Heart left ventricle (tissue), 16 donors: ENCODE measurements at regions not wholly inside any gene's neighbourhood (a gene's known extent, or its start where the extent isn't known, plus 50 kb on each side); places are given as distances from the start of the nearest gene placed in this dataset.

Source experiments
- ATAC-seq, 4 donors: fragments of 200-7000 bp; cut with Tn5 transposase; one replicate each; pipeline ENCODE4 v1.9.1; 2020 to 2022; ENCODE audit warnings: moderate library complexity in 4 of 4, mild to moderate bottlenecking in 3 of 4, moderate number of reproducible peaks in 1 of 4
- DNase-seq, 5 donors: peaks; one replicate each; pipeline ENCODE4 v3.0.0-alpha.2; 2020
- H3K27ac ChIP-seq, 12 donors: fragments of 200-600 bp; sonication (generic) in 4 of 12; one replicate each; pipeline versions ENCODE4 v1.5.0 to v1.8.0; 2016 to 2022; ENCODE audit warnings: mild to moderate bottlenecking in 2 of 12
- H3K27me3 ChIP-seq, 9 donors: fragments of 200-600 bp; sonication (generic) in 2 of 9; one replicate each; pipeline versions ENCODE4 v1.5.1 to v1.8.0; 2016 to 2022; ENCODE audit warnings: mild to moderate bottlenecking in 3 of 9
- H3K36me3 ChIP-seq, 9 donors: fragments of 200-600 bp; sonication (generic) in 2 of 9; one replicate each; pipeline versions ENCODE4 v1.5.0 to v1.8.0; 2018 to 2022; ENCODE audit warnings: mild to moderate bottlenecking in 2 of 9
- H3K4me1 ChIP-seq, 12 donors: fragments of 200-600 bp; sonication (generic) in 4 of 12; one replicate each; pipeline versions ENCODE4 v1.5.0 to v1.8.0; 2016 to 2022; ENCODE audit warnings: mild to moderate bottlenecking in 3 of 12
- H3K4me3 ChIP-seq, 12 donors: fragments of 200-600 bp; sonication (generic) in 4 of 12; one replicate each; pipeline versions ENCODE4 v1.5.0 to v1.8.0; 2017 to 2022; ENCODE audit warnings: mild to moderate bottlenecking in 9 of 12, moderate library complexity in 4 of 12
- H3K9me3 ChIP-seq, 12 donors: fragments of 200-600 bp; sonication (generic) in 4 of 12; one replicate each; pipeline versions ENCODE4 v1.5.0 to v1.8.0; 2016 to 2022; ENCODE audit warnings: mild to moderate bottlenecking in 1 of 12
- POLR2A ChIP-seq, 2 donors: fragments of 450-650 bp; IDR thresholded peaks; one replicate each; pipeline ENCODE4 v1.6.1; 2017; ENCODE audit warnings: antibody characterized with exemption in 2 of 2, mild to moderate bottlenecking in 2 of 2, moderate library complexity in 2 of 2
- WGBS, 4 donors: extraction: QIAGEN DNeasy Blood & Tissue Kit in 2 of 4; methylation state at CpG; one replicate each; pipeline versions ENCODE4 v1.1.5 to v1.1.7; 2013 to 2018; 5-methylcytosine and 5-hydroxymethylcytosine counted together
- intact Hi-C, 10 donors: fragments of 100-400 bp; cut with DNase I; formaldehyde crosslinking; loops; one replicate each; pipeline versions ENCODE4 v1.11.1 to v1.14.2; 2022
- TF ChIP-seq, protein P1 (sequence below), 12 donors: fragments of 200-600 bp; sonication (generic) in 4 of 12; IDR thresholded peaks; one replicate each; pipeline versions ENCODE4 v1.5.0 to v1.8.0; 2018 to 2022; ENCODE audit warnings: antibody characterized with exemption in 12 of 12, mild to moderate bottlenecking in 5 of 12
- donor health status: ischemic (EF 13 %, LVEDD 7.1; RV severe dilation, severe dysfunction).
- donor health status: healthy with polysubstance abuse.
- donor health status: DM: no; HTN: yes; CAD: no.
- donor health status: DM: no; HTN: no; CAD: no.
- donor health status: ischemic (EF 25% LVEDD 6.9; RV normal size, moderate dysfunction).
- donor health status: ischemic (EF 25% LVEDD 5.7; RV mildly dilated, moderate dysfunction).
- donor health status: healthy.
- donor health status: DM: yes; HTN: yes; CAD: no.
- donor health status: ischemic (EF 35%, LVEDD 5.7; RV mildly dilated, moderate dysfunction).
- donor health status: nonischemic (EF 11% LVEDD 7.7; RV severe dilation, severe dysfunction).
- donor health status: DM: yes; HTN: yes; CAD: no.
- donor health status: PGD.
- donor health status: ischemic (EF 29% LVEDD 5.4; RV normal size, mild dysfunction).
- donor health status: nonischemic (EF 23%, LVEDD 6.1; RV moderate dilation, normal function).

DNA sequence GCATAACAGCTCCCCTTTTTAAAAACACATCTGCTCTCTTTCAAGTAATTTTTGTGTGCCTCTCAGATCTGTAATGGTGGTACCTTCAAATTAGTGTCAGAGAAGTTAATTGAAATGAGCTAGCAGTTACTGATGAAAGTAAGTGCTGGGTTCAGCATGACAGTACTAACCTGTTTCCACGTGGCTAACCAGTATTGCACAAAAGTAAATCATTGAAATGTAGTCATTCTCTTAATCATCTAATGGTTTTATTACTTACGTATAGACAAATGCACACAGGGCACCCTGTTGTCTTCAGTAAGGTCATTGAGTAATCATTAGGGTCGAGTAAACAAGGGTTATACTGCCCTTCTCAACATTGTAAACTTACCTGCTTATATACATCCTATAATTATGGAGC lies 157.8 kb upstream of the PRR16 start:
- no peak for ATAC-seq
- Histone ChIP-seq H3K27me3 (no peaks in the 10 kb centered on the region), H3K4me3 (no peak overlapping the region), H3K9me3 (no peaks in the 10 kb centered on the region), H3K36me3 (no peaks in the 10 kb centered on the region), H3K4me1 (no peaks in the 10 kb centered on the region), H3K27ac (no peak overlapping the region)
- TF ChIP-seq POLR2A (IDR thresholded peaks at IDR 0.05): no peak
- intact Hi-C loops: no loop called here
- no peak for DNase-seq
- WGBS, 4 donors: 56 to 59% (median 57%) methylated on average over 3 of the region's 3 CpGs

DNA sequence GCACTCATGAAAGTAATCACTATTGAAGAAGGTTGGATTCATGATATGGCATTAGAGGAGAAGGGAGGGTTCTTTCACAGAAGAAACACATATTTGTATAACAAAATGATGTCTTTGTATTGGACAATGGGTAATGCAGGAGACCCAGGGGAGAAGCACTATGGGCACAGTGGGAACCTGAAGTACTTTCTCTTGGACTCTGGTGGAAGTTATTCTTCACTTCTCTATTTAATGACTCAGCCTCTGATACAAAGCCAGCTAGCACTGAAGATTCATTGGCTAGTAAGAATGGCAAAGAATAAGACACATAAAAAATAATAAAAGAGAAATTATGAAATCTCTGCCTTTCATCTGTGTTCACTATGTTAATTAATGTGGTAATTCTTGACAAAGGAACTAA lies 149.9 kb upstream of the PRR16 start:
- no peaks in the 10 kb centered on the region for H3K36me3 ChIP-seq
- no peaks in the 10 kb centered on the region for H3K4me1 ChIP-seq
- no peaks in the 10 kb centered on the region for H3K27me3 ChIP-seq
- intact Hi-C loops: no loop called here
- TF ChIP-seq POLR2A (IDR thresholded peaks at IDR 0.05): no peak
- TF ChIP-seq, protein P1, sequence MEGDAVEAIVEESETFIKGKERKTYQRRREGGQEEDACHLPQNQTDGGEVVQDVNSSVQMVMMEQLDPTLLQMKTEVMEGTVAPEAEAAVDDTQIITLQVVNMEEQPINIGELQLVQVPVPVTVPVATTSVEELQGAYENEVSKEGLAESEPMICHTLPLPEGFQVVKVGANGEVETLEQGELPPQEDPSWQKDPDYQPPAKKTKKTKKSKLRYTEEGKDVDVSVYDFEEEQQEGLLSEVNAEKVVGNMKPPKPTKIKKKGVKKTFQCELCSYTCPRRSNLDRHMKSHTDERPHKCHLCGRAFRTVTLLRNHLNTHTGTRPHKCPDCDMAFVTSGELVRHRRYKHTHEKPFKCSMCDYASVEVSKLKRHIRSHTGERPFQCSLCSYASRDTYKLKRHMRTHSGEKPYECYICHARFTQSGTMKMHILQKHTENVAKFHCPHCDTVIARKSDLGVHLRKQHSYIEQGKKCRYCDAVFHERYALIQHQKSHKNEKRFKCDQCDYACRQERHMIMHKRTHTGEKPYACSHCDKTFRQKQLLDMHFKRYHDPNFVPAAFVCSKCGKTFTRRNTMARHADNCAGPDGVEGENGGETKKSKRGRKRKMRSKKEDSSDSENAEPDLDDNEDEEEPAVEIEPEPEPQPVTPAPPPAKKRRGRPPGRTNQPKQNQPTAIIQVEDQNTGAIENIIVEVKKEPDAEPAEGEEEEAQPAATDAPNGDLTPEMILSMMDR (IDR thresholded peaks at IDR 0.05): no peak
- H3K4me3 ChIP-seq: no peak overlapping the region
- DNase-seq (no peak), ATAC-seq (no peak)
- no peaks in the 10 kb centered on the region for H3K9me3 ChIP-seq
- no peak overlapping the region for H3K27ac ChIP-seq

DNA sequence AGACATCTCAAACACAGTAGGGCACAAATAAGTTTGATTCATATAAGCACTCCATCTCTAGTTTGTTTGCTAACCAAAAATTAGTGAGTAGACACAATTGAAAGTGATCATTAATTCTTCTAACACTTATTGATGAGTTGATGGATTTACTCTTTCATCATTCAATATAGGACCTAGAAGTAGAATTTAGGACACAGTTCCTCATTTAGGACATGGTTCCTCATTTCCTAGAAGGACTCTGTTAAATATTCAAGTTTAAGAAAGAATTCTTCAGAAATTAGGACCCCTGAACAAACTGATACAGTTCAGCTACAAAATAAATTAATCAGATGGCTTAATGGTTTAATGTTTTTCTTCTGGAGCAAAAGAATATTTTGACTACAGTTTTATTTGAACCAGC lies 143.5 kb upstream of the PRR16 start:
- Histone ChIP-seq H3K4me3 (no peak overlapping the region), H3K9me3 (peaks cover 0 to 12% (median under 1%) of the 10 kb centered on the region in 12 donors), H3K27ac (no peak overlapping the region), H3K4me1 (no peaks in the 10 kb centered on the region), H3K36me3 (no peaks in the 10 kb centered on the region), H3K27me3 (no peaks in the 10 kb centered on the region)
- intact Hi-C loops: loop anchor here in 1 of 10 donors (10.0 kb wide), 1 partner anchor 376 kb away; no protein-coding TSS in a partner anchor
- TF ChIP-seq POLR2A (IDR thresholded peaks at IDR 0.05): no peak
- TF ChIP-seq, protein P1 (IDR thresholded peaks at IDR 0.05): no peak
- ATAC-seq (no peak), DNase-seq (no peak)

DNA sequence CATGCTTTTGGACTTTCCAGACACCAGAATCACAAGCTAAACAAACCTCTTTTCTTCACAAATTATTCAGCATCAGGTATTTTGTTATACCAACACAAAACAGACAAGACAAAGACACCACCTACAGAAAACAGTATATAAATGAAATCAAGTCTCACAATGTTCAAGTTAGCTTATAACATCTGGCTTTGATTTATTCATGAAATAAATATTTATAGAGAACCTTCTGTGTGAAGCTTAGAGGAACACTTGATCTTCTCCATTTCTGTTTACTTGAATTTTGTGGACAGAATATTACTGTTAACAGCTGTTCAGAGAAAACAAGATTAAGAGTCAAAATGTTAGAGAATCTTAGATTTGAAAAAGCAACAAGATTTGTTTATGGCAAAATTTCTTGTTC lies 137.4 kb upstream of the PRR16 start:
- H3K9me3 ChIP-seq: peaks cover 0 to 27% (median 8%) of the 10 kb centered on the region in 12 donors
- no peaks in the 10 kb centered on the region for H3K36me3 ChIP-seq
- H3K27ac ChIP-seq: peak overlapping the region in 2 of 12 donors; percentile 30 to 52
- no peaks in the 10 kb centered on the region for H3K27me3 ChIP-seq
- intact Hi-C loops: loop anchor here in 1 of 10 donors (10.0 kb wide), 1 partner anchor 382 kb away; no protein-coding TSS in a partner anchor
- ATAC-seq (no peak), DNase-seq (no peak)
- no peak overlapping the region for H3K4me3 ChIP-seq
- no peaks in the 10 kb centered on the region for H3K4me1 ChIP-seq
- TF ChIP-seq POLR2A (IDR thresholded peaks at IDR 0.05): no peak
- TF ChIP-seq, protein P1 (IDR thresholded peaks at IDR 0.05): no peak

DNA sequence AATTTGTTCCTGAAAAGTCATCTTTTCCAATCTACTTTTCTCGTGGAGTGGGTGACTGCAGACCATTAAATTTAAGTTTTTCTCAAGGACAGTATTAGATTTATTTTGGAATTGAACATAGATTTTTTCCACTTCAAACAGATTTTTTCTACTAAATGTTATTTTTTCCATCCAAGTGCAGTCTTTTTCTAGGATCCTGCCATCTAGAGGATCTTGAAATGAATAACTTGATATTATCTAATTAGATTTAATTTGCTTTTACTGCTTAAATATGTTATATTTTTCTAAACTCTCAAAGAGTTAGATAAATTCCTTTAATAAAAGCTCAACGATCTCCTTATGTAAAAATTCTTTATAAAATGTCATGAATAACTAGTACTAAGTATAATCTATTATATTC lies 136.9 kb upstream of the PRR16 start:
- Histone ChIP-seq H3K27ac (no peak overlapping the region), H3K4me1 (no peaks in the 10 kb centered on the region), H3K9me3 (peaks cover 0 to 27% (median 8%) of the 10 kb centered on the region in 12 donors), H3K4me3 (no peak overlapping the region), H3K27me3 (no peaks in the 10 kb centered on the region), H3K36me3 (no peaks in the 10 kb centered on the region)
- 55 to 63% (median 56%) methylated on average over 2 of the region's 2 CpGs for WGBS, 4 donors
- no peak for ATAC-seq
- TF ChIP-seq POLR2A (IDR thresholded peaks at IDR 0.05): no peak
- TF ChIP-seq, protein P1 (IDR thresholded peaks at IDR 0.05): peak in 4 of 12 donors; percentile 26 to 35 (median 28)
- intact Hi-C loops: loop anchor here in 1 of 10 donors (10.0 kb wide), 1 partner anchor 382 kb away; no protein-coding TSS in a partner anchor
- no peak for DNase-seq
